ENCODE measurements at regions not wholly inside any gene's neighbourhood (a gene's known extent, or its start where the extent isn't known, plus 50 kb on each side); places are given as distances from the start of the nearest gene placed in this dataset.

GRCh38 chr2:150050036-150050435 is 437.4 kb downstream of the RND3 start:
- TF ChIP-seq POLR2A (IDR thresholded peaks at IDR 0.05) (no peak), CTCF (IDR thresholded peaks at IDR 0.05) (no peak)
